T-helper 2 cell treated with Interferon-gamma antibody and Interleukin-4, amounts not matched to agents 100 ng/mL and 5 ng/mL, for 36 hours (primary cell): ENCODE measurements at regions not wholly inside any gene's neighbourhood (a gene's known extent, or its start where the extent isn't known, plus 50 kb on each side); places are given as distances from the start of the nearest gene placed in this dataset.

Experiments used
- intact Hi-C: fragments of 100-400 bp; cut with micrococcal nuclease; formaldehyde crosslinking; loops from one replicate; pipeline ENCODE4 v1.15.1; 2023

- intact Hi-C loops: no loop called here
Measured at GRCh38 chr4:62398318-62398717, 1198.2 kb downstream of the ADGRL3 start.

- intact Hi-C loops: no loop called here
Measured at GRCh38 chr4:62394766-62395165, 1194.6 kb downstream of the ADGRL3 start.

GRCh38 chr4:62387808-62388207, 1187.7 kb downstream of the ADGRL3 start:
- intact Hi-C loops: no loop called here

- intact Hi-C loops: no loop called here
Measured at GRCh38 chr4:62377700-62378099, 1177.6 kb downstream of the ADGRL3 start.

DNA sequence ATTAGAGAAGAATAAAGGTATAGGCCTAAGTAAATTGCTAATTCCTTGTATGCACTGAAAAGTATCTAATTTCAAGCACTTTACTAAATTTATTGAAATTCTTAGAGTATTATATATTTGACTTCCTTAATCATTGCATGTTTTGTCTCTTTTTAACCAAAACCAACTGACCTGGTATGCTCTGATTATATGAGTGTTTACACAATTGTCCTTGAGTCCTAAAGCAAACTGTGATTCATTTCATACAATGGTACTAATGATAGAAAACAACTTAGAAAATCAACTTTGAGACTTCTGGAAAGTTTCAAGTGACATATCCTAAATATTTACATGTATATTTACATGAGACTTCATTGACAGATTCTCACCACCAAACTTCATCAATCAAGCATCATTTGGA, 1177.1 kb downstream of the ADGRL3 start:
- intact Hi-C loops: no loop called here

- intact Hi-C loops: no loop called here
Measured at GRCh38 chr4:62366939-62367338, 1166.8 kb downstream of the ADGRL3 start.

GRCh38 chr4:62360156-62360545, 1160.0 kb downstream of the ADGRL3 start:
- intact Hi-C loops: no loop called here

- intact Hi-C loops: no loop called here
Measured at GRCh38 chr4:62359441-62360155, 1159.5 kb downstream of the ADGRL3 start.

GRCh38 chr4:62344915-62345314, 1144.8 kb downstream of the ADGRL3 start:
- intact Hi-C loops: no loop called here

DNA sequence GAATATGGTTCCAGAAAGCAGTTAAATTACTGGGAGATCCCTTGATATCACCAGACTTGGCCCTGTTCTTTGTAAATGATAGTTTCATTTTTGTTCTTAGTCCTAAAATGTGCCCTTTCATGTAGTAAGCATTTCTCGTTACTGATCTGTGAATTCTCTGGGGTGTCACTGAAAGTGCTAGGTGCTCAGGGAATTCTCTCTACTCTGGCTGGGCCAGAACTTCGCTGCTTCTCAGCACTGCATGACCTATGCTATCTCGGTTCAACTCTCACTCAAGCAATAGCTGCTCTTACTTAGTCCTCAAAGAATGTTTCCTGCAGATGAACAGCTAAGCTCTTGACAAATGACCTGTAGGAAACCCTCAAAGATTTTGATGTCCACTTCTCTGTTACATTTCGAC, 1144.3 kb downstream of the ADGRL3 start:
- intact Hi-C loops: no loop called here

GRCh38 chr4:62342346-62342745, 1142.2 kb downstream of the ADGRL3 start:
- intact Hi-C loops: no loop called here

DNA sequence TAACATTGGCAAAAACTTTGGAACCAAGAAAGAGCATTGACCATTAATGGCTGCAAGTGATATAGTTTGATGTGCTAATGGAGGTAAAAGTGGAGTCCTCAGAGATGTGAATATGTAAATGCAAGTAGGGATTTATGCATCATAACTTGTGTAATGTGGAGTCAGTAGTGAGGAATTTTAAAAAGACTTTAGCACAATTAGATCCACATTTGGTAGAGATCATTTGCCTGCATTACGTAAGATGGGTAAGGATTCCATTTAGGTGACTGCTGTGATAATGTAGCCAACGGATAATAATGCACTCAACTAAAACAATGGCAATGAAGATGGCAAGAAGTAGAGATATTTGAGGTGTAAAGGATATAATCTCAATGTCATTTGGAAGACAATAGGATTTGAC, 1128.4 kb downstream of the ADGRL3 start:
- intact Hi-C loops: no loop called here

- intact Hi-C loops: no loop called here
Measured at GRCh38 chr4:62327612-62328297, 1127.6 kb downstream of the ADGRL3 start.

DNA sequence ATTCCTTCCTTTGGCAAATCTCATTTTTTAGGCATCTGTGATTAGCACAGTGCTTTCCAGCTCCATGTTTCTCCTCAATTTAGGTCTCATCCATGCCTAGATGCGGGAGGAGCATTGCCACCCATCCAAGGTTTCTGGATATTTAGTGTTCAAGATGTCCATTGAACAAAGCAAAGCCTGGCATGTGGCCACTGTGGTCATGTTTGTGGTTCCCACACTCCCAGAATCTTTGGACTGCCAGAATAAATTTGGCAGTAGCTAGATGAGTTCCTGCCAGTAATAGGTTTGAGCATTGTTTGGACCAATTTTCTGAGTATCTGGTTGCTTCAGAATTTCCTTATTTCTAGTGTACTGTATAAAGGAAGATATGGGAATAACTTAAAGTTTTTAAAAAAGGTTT, 1124.1 kb downstream of the ADGRL3 start:
- intact Hi-C loops: no loop called here

DNA sequence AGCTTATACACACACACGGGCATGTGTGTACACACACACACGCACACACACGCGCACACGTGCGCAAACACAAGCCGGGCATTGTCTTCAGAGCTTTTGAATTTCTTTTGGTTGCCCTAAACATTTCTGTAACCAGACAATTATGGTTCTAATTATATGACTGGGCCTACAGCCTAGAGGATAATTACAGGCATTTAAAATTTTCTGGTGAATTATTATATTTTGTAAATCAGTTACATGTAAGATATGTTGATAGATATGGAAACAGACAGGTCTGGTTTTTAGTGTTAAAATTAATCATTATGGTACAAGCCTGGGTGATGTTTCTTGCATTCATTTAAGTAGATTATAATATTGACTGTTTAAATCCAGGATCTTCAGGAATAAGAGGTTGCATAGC, 1120.5 kb downstream of the ADGRL3 start:
- intact Hi-C loops: no loop called here

DNA sequence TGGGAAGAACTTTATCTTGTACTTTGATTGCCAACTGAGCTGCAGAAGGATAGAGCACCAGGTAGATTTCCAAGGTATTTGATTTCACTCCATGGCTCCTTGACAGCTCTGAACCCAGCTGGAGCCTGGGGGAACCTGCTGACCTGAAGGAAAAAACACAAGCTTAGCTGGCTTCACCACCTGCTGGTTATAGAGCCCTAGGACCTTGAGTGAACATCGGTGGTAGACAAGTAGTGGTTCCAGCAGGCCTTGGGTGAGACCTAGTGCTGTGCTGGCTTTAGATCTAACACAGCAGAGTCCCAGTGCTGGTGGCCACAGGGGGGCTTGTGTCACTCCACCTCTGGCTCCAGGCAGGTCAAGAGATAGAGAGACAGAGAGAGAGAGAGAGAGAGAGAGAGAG, 1102.6 kb downstream of the ADGRL3 start:
- intact Hi-C loops: no loop called here

GRCh38 chr4:62301500-62301899, 1101.4 kb downstream of the ADGRL3 start:
- intact Hi-C loops: no loop called here

- intact Hi-C loops: no loop called here
Measured at GRCh38 chr4:62293551-62293950, 1093.4 kb downstream of the ADGRL3 start.

- intact Hi-C loops: no loop called here
Measured at GRCh38 chr4:62292911-62293310, 1092.8 kb downstream of the ADGRL3 start.

- intact Hi-C loops: no loop called here
Measured at GRCh38 chr4:62288808-62289541, 1088.8 kb downstream of the ADGRL3 start.

DNA sequence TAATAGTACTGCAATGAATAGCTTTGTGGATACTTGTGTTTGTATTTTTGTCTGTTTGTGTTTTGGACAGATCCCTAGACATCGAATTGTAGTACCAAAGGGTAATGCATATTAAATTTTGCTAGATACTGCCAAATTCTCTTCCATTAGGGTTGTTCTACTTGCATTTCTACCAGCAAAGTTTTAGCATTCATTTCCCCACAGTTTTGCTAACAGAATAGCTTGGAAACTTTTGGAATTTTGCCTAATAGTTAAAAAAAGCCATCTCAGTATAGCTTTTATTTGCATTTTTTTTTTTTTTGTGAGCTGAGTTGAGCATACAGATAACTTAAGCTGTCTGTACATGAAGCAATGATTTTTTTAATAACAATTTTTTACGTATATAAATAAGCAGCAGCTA, 1084.9 kb downstream of the ADGRL3 start:
- intact Hi-C loops: no loop called here

- intact Hi-C loops: no loop called here
Measured at GRCh38 chr4:62279689-62280088, 1079.6 kb downstream of the ADGRL3 start.
